HG03108 (cell line): ENCODE measurements at regions not wholly inside any gene's neighbourhood (a gene's known extent, or its start where the extent isn't known, plus 50 kb on each side); places are given as distances from the start of the nearest gene placed in this dataset.
"Not testable (repeated sequence)": the region's sequence is repeated elsewhere in the genome, so short reads cannot be mapped to it uniquely, and the experiment has no call there.

Experiments used
- ATAC-seq: cut with Tn5 transposase; IDR thresholded peaks from one replicate; pipeline ENCODE4 v1.9.1; 2021; ENCODE audit warnings: moderate library complexity; ENCODE audit not compliant: unreplicated experiment

DNA sequence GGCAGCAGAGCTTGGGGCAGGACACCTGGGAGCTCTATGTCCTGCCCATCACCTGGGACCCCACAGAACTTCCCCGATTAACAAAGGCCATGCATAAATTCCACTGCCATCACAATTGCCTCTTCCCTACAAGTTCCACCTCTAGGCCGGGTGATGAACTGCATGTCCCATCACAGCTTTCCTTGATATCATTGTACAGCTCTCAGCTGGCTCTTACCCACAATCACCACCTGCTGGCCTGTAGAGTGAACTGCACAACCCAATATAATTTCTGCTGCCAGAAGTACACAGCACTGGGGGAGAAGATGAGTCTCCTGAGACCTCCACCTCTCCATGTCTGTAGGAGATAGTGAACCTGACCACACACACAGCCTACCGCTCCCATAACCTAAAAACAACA lies 285.0 kb upstream of the AADAT start:
- peak; percentile 94 for ATAC-seq

DNA sequence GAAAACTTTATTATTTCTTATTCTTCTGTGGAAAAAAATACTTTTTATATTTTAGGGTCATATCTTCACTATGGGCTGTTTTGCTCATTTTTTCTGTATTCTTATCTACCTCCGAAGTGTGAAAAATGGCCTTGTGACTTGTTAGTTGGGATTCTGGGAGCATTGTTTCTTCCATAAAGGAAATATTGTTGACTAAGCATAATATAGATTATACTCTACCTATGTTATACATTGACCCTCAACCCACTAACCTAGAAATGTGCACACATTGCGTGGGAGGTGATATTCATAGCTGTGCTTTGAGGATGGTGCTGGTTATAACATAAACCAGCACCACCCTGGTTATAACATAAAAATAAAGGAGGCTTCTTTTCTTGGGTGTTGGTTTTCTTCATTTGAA lies 259.2 kb upstream of the AADAT start:
- ATAC-seq: no peak

DNA sequence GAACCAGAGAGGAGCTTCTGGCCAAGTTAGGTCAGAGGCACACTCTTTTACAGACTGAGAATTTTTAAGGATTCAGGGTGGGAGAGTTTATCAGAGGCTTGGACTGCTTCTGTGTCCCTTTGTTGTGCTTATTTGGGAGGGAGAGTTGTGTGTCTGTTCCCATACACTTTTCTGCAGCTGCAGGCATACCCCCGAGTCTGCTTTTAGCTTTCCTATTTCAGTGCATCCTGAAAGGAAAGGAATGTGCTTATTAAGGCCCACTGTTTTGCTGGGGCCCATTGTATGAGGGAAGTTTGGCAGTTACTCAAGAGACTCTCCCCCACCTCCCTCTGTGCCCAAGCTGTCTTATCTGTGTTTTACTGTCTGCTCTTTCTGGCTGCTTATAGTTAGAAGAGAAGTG lies 257.4 kb upstream of the AADAT start:
- ATAC-seq: not testable (repeated sequence)

DNA sequence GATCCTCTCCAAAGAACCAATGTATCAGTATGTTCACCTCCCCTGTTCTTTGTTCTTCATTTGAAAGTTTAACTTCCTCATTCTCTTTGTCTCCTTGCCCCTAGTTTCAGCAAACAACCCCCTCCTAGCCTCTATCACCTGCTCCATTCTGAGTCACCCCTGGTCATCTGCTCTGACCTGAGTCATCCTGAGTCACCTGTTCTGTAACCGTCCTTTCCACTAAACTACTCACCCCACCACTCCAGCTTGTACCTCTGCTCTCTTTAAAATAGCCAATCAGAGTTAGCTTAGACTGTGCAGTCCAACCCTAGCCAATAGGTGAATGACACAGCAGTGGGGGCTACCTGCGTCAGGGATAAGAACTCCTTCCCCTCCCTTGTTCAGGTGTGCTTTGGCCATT lies 249.8 kb upstream of the AADAT start:
- ATAC-seq: no peak

DNA sequence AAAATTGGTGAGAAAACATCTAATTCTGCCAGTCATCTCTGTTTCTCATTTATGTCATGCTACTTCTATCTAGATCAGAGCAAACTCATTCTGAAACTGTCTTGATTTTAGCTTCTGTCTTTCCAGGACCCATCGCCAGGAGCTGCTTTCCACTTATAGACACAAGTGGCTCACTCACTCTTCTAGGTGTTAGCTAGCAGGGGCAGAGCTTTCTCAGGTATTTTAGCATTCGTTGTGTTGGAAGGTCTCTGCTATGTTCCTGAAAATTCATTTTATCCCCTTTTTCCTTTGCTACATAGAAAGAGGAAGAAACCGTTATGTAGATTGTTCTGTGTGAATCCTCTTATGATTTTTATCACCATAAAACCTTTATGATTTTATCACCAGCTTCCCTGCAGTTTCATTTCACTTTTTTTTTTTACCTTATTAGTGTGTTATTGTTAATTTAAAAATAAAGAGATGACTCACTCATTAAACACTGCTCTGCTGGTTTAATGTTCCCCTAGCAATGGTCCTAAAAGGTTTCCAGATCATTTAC lies 246.6 kb upstream of the AADAT start:
- peak; percentile 94 for ATAC-seq

DNA sequence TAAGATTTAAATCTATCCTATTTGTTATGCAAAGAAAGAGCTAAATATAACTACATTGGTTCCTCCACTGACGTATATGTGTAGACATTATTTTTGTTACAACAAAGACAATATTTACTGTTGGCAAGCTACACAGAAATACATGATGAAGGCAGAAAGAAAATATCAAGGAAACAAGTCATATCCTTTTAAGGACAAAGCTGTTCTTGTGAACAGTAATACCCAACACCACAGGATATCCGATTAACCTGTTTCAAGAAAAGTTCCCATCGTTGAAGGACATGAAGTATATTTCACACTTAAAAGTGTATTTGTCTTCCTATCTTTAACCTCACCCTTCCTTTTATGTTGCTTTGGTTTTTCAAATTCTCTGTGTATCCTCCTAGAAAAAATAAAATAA lies 235.8 kb upstream of the AADAT start:
- ATAC-seq: no peak

DNA sequence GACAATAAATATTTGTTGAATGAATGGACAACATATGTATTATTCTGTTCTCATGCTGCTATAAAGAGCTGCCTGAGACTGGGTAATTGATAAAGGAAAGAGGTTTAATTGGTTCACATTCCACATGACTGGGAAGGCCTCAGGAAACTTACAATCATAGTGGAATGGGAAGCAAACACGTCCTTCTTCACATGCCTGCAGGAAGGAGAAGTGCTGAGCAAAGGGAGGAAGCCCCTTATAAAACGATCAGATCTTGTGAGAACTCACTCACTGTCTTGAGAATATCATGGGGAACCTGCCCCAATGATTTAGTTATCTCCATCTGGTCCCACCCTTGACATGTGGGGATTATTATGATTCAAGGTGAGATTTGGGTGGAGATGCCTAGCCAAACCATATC lies 233.9 kb upstream of the AADAT start:
- ATAC-seq: no peak

DNA sequence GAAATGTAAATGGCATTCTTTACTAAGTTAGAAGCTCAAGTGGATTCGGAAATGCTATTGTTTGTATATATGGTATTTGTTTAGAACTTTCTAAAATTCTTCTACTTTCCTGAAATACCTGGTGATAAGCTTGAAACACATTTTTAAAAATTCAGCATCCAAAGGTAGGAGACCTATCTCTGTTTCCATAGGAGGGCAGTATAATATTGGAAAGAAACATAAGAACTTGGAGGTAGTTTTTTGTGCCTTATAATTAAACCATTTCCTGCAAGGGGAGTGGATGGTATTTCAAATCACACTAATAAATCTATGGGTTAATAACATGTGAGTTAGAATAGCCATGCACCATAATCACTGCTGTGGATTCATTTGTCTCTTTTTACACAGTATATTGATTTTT lies 217.4 kb upstream of the AADAT start:
- no peak for ATAC-seq

DNA sequence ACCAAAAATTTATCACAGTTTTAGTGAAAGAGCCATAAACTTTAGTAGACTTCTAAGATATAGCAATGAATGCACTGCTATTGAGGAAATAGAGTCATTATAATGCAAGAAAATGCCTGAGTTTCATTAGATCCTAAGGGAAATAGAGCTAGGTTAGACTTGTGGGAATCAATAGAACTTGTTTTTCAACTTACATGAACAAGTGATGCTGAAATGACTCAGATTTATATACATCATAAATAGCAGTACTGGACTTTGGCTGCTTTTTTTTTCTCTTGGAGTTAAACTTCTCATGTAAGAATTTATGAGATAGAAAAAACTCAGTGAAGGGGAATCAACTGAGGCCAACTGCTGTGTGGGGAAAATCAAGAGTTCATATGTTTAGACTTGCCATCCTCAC lies 216.5 kb upstream of the AADAT start:
- no peak for ATAC-seq

DNA sequence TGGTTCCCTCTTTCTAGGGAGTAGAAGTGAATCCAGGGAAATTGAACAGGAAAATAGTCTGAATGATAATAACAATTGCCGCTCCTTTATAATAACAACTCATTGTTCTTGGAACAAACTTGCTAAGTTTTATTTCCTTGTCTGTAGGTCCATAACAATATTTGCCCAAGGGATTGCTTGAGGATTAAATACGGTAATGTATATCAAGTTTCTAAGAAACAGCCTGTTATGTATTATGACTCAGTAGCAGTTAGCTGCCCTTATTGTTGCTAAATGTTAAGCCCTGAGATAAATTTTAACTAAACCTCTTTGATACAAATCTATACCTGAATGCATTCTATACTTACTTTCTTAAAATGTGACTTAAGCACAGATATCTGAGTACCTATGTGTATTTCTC lies 215.9 kb upstream of the AADAT start:
- ATAC-seq: no peak

DNA sequence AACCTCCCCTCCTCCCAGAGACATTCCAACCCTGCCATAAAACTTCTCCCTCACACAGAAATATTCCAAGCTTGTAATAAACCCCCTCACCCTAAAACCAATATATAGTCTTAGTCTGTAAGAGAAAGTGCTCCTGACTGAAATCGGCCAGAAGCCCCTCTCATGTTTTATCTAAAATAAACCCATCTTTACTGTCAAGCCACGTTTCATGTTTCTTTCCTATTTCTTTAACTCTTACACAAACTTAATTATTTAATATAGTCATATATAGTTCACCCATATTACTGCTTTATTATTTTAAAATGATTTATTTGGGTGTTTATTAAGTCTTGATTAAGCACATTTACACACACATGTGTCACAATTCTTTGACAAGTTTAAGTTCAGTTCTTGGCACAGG lies 191.3 kb upstream of the AADAT start:
- no peak for ATAC-seq

DNA sequence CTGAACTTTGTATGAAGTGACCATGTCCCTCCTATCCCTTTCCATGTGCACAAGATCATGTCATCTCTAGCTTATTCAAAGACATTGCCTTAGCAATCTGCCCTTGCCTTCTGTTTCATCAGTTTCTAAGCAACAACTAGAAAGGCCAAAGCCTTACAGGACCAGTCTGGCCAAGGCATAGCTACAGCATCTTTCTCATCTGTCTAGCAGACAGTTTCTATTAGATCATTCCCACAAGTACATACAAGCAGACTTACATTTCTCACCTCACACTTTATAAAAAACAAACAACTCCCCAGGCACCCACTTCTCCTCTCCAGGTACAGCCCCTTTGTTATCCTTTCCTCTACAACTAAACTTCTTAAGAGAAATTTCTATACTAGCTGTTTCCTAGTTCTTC lies 188.7 kb upstream of the AADAT start:
- no peak for ATAC-seq

DNA sequence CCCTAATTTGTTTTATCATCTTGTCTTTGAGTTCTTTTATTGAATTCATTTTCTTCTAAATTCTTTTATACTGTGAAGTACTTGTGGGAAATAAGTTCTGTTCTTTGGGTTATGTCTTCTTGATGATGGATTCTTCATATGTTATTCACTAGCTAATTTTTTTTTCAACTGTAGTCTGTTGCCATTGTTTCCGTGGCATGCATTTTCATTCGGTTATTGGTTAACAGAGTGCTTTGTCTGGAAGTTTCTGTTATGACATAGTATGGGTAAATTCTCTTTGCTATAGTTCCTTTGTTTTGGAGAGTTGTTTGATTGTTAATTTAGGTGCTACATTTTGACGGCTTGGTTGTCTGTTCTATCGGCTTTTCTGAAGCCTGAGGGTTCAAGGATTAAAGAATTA lies 184.9 kb upstream of the AADAT start:
- no peak for ATAC-seq

DNA sequence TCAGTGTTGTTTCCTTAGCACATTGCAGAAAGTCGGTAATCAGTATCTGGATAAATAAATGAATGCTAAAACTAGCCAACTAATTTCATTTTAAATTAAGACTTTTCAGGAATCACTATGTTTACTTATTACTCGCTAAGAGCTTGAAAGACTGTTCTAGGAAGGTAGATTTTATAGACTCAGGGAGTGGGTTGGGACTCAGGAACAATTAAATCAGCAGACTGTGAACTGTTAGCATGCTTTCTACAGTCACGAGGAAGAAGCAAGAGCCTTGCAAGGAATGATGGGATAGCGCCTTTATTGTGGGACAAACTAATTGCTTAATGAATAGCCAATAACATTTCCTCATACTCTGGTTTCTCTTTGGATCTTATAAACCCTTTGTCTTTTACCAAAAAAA lies 183.2 kb upstream of the AADAT start:
- no peak for ATAC-seq

DNA sequence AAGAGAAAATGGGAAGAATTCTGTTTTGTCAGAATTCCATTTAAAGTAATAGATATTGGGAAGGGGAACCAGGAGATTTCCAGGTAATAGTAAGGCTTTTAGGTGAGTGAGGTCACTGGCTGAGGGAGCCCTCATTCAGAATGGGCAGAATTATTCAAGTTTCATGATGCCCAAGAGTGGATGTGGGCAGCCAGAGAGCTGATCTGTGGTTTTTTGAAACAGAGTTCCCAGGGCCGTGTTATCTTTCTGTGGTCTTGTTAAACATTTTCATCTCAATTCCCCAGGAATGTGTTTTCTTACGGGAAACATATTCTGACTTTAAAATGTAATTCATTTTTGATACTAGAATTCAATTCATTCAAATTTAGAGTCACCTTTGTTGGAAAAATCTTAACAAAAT lies 182.0 kb upstream of the AADAT start:
- ATAC-seq: no peak

DNA sequence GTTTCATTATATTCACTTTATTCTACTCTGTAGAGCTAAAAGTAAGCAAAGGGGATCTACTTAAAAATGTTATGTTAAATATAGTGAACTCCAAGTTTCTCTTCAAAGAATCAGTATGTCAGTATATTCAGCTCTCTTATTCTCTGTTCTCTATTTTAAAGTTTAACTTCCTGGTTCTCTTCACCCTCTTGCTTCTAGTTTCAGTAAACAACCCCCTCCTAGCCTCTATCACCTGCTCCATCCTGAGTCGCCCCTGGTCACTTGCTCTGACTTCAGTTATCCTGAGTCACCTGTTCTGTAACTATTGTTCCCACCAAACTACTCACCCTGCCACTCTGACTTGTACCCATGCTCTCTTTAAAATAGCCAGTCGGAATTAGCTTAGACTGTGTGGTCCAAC lies 180.9 kb upstream of the AADAT start:
- no peak for ATAC-seq

DNA sequence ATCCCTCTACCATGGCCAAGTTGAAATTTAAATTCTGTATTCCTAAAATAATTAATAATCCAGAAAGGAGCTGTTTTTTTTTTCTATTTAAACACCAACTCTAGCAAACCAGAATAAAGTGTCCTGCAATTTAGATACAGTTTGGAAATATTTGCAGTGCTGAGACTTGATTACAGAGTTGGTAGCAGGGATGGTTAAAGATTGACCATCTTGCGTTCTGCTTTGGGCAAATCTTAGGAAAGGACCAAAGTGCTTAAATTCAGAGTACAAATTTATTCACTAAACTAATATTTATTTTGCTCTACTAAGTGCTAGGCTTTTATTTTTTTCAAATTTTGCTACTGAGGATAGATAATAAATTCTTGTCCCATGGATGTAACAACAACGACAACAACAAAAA lies 180.2 kb upstream of the AADAT start:
- no peak for ATAC-seq

DNA sequence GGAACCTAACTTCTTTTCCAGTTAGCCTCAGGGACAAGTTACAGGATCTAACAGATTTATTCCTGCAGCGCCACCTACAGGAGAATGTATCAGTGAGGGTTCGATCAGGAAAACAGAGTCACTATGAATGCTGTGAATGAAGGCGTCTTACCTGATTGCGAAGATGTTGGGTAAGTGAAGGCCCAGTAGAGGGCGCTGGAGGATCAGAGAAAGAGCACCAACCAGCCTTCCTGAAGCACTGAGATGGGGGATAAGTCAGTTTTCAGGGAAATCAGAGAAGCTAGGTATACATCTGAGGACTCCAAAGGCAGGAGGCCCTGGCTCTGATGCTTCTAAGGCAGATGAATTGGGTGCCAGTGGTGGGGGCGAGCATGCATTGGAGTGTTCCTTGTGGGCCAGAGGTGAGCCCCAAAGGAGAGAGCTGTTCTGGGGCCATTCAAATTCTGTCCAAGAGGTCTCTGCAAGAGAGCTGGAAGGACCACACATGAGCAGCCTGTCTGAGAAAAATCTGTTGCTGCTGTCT lies 169.9 kb upstream of the AADAT start:
- peak; percentile 98 for ATAC-seq

DNA sequence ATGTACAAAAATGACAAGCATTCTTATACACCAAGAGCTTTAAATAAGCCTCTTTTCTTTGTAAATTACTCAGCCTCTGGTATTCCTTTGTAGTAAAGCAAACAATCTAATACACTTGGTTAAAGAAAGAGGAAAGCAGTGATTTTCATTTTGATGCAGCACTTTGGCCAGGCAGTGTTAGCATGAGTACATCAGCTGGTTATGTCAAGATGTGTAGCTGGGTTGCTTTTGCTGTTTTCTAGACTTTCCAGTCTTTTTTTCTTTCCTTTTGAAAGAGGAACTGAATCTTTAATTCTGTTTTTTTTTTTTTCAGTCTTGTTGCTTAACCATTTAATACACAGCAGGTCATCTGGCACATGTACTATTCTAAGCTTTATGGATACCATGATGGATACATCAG lies 167.1 kb upstream of the AADAT start:
- ATAC-seq: no peak

DNA sequence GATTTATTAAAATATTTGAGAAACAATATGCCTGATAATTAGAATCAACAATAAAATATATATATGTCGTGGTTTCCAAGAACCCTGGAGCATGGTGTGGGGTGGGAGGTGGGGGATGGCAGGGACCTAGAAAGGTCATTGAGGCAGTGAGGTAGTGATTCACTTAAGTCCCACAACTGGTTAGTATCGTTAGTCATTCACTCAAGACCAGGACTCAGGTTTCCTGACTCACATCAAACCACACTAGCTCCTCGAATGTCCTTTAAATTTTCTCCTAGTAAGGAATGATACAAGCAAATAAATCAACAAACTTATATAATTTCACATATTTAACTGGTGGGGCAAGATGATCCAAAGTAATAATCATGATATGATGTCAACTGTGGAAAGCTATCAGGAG lies 158.8 kb upstream of the AADAT start:
- no peak for ATAC-seq

DNA sequence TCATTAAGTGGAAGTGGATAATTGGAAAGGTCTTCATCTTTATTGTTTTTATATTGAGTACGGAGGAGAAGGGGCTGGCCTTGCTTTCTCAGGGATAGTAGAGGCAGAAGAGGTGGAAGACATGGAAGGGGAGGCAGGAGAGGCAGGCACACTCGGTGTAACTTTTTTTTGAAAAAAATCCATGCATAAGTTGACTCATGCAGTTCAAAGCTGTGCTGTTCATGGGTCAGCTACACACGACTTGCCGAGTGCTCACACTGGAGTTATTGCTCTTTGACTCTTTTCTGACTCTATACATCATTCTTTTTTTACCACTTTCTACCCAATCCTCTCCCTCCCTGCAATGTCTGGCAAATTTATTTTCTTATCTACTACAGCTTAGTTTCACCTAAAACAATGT lies 158.3 kb upstream of the AADAT start:
- ATAC-seq: no peak

DNA sequence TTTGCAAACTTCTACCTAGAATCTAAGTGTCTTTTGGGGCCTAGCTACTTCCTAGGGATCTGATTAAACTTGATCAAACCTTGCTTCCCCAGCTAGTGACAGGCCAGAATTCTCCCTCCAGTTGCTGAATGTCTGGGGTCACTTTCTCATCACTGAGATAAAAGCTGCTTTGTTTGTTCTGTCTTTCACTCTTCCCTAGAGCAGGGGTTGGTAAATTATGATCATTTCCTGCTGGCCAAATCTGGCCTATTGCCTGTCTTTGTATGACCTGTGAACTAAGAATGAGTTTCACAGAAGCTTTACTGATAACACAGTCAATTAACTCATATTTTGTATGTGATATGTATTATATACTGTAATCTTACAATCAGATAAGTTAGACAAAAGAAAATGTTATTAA lies 157.8 kb upstream of the AADAT start:
- ATAC-seq: no peak

DNA sequence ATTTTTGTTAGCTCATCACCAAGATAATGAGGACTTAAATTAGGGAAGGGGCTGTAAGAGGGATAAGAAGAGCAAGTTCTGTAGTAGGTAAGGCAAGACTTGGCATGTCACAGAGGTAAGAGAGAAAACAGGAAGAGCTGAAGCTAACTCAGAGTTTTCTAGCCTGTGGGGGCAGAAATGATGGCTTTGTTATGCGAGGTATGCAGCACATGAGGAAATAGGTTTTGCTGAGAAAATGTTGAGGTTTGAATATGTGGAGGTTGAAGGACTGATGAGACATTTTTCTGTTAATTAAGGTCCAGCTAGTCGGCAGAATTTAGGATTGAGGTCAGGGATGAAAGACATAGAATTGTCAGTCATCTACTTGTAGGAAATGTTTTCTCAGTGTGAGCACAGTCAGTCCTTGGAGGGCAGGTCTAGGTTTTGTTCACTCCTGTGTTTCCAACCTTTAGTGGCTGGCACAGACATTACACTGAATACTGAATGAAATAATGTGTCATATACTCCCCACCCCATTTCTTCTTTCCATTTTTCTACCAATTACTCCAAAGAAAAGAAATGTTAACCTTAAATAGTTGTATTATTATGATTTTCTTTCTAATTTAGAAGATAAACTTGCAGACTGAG lies 154.0 kb upstream of the AADAT start:
- ATAC-seq: no peak
